HEK293 (cell line): ENCODE measurements at regions not wholly inside any gene's neighbourhood (a gene's known extent, or its start where the extent isn't known, plus 50 kb on each side); places are given as distances from the start of the nearest gene placed in this dataset.

Experiments
- BCL11B ChIP-seq: fragments of 450-650 bp; formaldehyde crosslinking; IDR thresholded peaks from 2 replicates; pipeline ENCODE4 v1.5.1; 2016; ENCODE audit warnings: low read depth, missing biosample characterization, missing genetic modification characterization
- CTCF ChIP-seq: fragments of 450-650 bp; formaldehyde crosslinking; IDR thresholded peaks from 2 replicates; pipeline ENCODE4 v1.5.1; 2016; ENCODE audit warnings: missing biosample characterization, missing genetic modification characterization
- ZFP37 ChIP-seq: fragments of 450-650 bp; formaldehyde crosslinking; IDR thresholded peaks from 2 replicates; pipeline ENCODE4 v1.5.1; 2016; ENCODE audit warnings: missing biosample characterization, missing genetic modification characterization
- ZNF354C ChIP-seq: fragments of 450-650 bp; formaldehyde crosslinking; IDR thresholded peaks from 2 replicates; pipeline ENCODE4 v1.5.1; 2016; ENCODE audit warnings: missing biosample characterization, missing genetic modification characterization, low read depth, borderline replicate concordance
- ZNF555 ChIP-seq: fragments of 450-650 bp; formaldehyde crosslinking; conservative IDR thresholded peaks from 2 replicates; pipeline ENCODE4 v1.5.1; 2017; ENCODE audit warnings: missing biosample characterization, mild to moderate bottlenecking, missing genetic modification characterization, inconsistent platforms
- ZNF792 ChIP-seq: fragments of 450-650 bp; formaldehyde crosslinking; IDR thresholded peaks from 2 replicates; pipeline ENCODE4 v1.5.1; 2016; ENCODE audit warnings: missing biosample characterization, missing genetic modification characterization

- TF ChIP-seq CTCF (tag by site-specific recombination), result no peak
- no peak for TF ChIP-seq ZNF792 (tag by site-specific recombination)
- no peak for TF ChIP-seq ZNF555 (tag by site-specific recombination)
- TF ChIP-seq ZNF354C, result no peak
- no peak for TF ChIP-seq BCL11B
- no peak for TF ChIP-seq ZFP37 (tag by site-specific recombination)
Measured at GRCh38 chr10:3272300-3272699, 99.7 kb upstream of the PITRM1 start.
